ENCODE measurements at regions not wholly inside any gene's neighbourhood (a gene's known extent, or its start where the extent isn't known, plus 50 kb on each side); places are given as distances from the start of the nearest gene placed in this dataset.

- H3K4me2 ChIP-seq: no peak overlapping the region
- peaks cover 2% of the 10 kb centered on the region; the same call in 1 of the 2 replicates for H3K9me3 ChIP-seq
- no peak overlapping the region for H3K9ac ChIP-seq
- no peaks in the 10 kb centered on the region for H3K36me3 ChIP-seq
- TF ChIP-seq Cebpa-rat (IDR thresholded peaks at IDR 0.05): no peak
- no peaks in the 10 kb centered on the region for H3K27me3 ChIP-seq
- H4K20me1 ChIP-seq: no peaks in the 10 kb centered on the region
- no peak overlapping the region for H3K27ac ChIP-seq
- no peak overlapping the region for H3K4me3 ChIP-seq
- H3K4me1 ChIP-seq: no peaks in the 10 kb centered on the region
Measured at GRCh38 chr10:3969876-3970666, 185.1 kb upstream of the KLF6 start.

- TF ChIP-seq Cebpa-rat (IDR thresholded peaks at IDR 0.05): no peak
- H3K27me3 ChIP-seq: no peaks in the 10 kb centered on the region
Measured at GRCh38 chr10:3968727-3969126, 183.7 kb upstream of the KLF6 start.

GRCh38 chr10:3964516-3964915, 179.5 kb upstream of the KLF6 start:
- no peaks in the 10 kb centered on the region for H4K20me1 ChIP-seq
- no peak overlapping the region for H3K4me3 ChIP-seq
- no peak overlapping the region for H3K9ac ChIP-seq
- peaks cover 8% of the 10 kb centered on the region for H3K4me1 ChIP-seq
- no peak for TF ChIP-seq Cebpa-rat (IDR thresholded peaks at IDR 0.05)
- no peaks in the 10 kb centered on the region for H3K36me3 ChIP-seq
- no peaks in the 10 kb centered on the region for H3K27me3 ChIP-seq
- no peak overlapping the region for H3K4me2 ChIP-seq
- no peak overlapping the region for H3K27ac ChIP-seq
- no peaks in the 10 kb centered on the region for H3K9me3 ChIP-seq

More at GRCh38 chr10:3968727-3969126, 183.7 kb upstream of the KLF6 start:
- H3K9ac ChIP-seq: no peak overlapping the region
- H3K4me3 ChIP-seq: no peak overlapping the region
- H3K27ac ChIP-seq: no peak overlapping the region
- H3K4me1 ChIP-seq: no peaks in the 10 kb centered on the region
- no peaks in the 10 kb centered on the region for H3K36me3 ChIP-seq
- H3K9me3 ChIP-seq: no peaks in the 10 kb centered on the region
- H3K4me2 ChIP-seq: no peak overlapping the region
- H4K20me1 ChIP-seq: no peaks in the 10 kb centered on the region

GRCh38 chr10:3963191-3963673, 178.2 kb upstream of the KLF6 start:
- Histone ChIP-seq H3K36me3 (no peaks in the 10 kb centered on the region), H3K4me2 (no peak overlapping the region), H3K27ac (no peak overlapping the region), H3K4me3 (no peak overlapping the region), H3K9ac (no peak overlapping the region), H3K27me3 (no peaks in the 10 kb centered on the region), H4K20me1 (no peaks in the 10 kb centered on the region), H3K4me1 (peaks cover 11% of the 10 kb centered on the region), H3K9me3 (no peaks in the 10 kb centered on the region)
- no peak for TF ChIP-seq Cebpa-rat (IDR thresholded peaks at IDR 0.05)

- Histone ChIP-seq H3K4me3 (no peak overlapping the region), H4K20me1 (no peaks in the 10 kb centered on the region), H3K4me2 (no peak overlapping the region), H3K4me1 (peaks cover 11% of the 10 kb centered on the region), H3K27ac (no peak overlapping the region), H3K9ac (no peak overlapping the region), H3K36me3 (no peaks in the 10 kb centered on the region), H3K27me3 (no peaks in the 10 kb centered on the region), H3K9me3 (no peaks in the 10 kb centered on the region)
- TF ChIP-seq Cebpa-rat (IDR thresholded peaks at IDR 0.05): no peak
Measured at GRCh38 chr10:3961082-3961481, 176.1 kb upstream of the KLF6 start.

GRCh38 chr10:3960496-3960895, 175.5 kb upstream of the KLF6 start:
- no peak overlapping the region for H3K4me3 ChIP-seq
- no peak overlapping the region for H3K27ac ChIP-seq
- TF ChIP-seq Cebpa-rat (IDR thresholded peaks at IDR 0.05): no peak
- no peaks in the 10 kb centered on the region for H4K20me1 ChIP-seq
- peaks cover 11% of the 10 kb centered on the region for H3K4me1 ChIP-seq
- no peaks in the 10 kb centered on the region for H3K9me3 ChIP-seq
- H3K9ac ChIP-seq: no peak overlapping the region
- H3K4me2 ChIP-seq: no peak overlapping the region
- no peaks in the 10 kb centered on the region for H3K27me3 ChIP-seq
- no peaks in the 10 kb centered on the region for H3K36me3 ChIP-seq

- Histone ChIP-seq H3K27ac (no peak overlapping the region), H3K36me3 (no peaks in the 10 kb centered on the region), H3K9ac (no peak overlapping the region), H3K4me1 (peaks cover 11% of the 10 kb centered on the region), H3K4me2 (peak overlapping the region; percentile 8; the same call in 1 of the 2 replicates), H3K4me3 (no peak overlapping the region), H3K9me3 (no peaks in the 10 kb centered on the region), H4K20me1 (no peaks in the 10 kb centered on the region), H3K27me3 (no peaks in the 10 kb centered on the region)
- TF ChIP-seq Cebpa-rat (IDR thresholded peaks at IDR 0.05): no peak
Measured at GRCh38 chr10:3959370-3960325, 174.6 kb upstream of the KLF6 start.

- Histone ChIP-seq H3K27ac (no peak overlapping the region), H3K36me3 (no peaks in the 10 kb centered on the region), H4K20me1 (no peaks in the 10 kb centered on the region), H3K9me3 (no peaks in the 10 kb centered on the region), H3K4me1 (peaks cover 11% of the 10 kb centered on the region), H3K27me3 (no peaks in the 10 kb centered on the region), H3K9ac (no peak overlapping the region), H3K4me3 (no peak overlapping the region), H3K4me2 (no peak overlapping the region)
- TF ChIP-seq Cebpa-rat (IDR thresholded peaks at IDR 0.05): no peak
Measured at GRCh38 chr10:3958472-3958996, 173.5 kb upstream of the KLF6 start.

GRCh38 chr10:3955955-3956617, 171.1 kb upstream of the KLF6 start:
- Histone ChIP-seq H3K27me3 (no peaks in the 10 kb centered on the region), H4K20me1 (no peaks in the 10 kb centered on the region), H3K9me3 (no peaks in the 10 kb centered on the region), H3K36me3 (no peaks in the 10 kb centered on the region), H3K27ac (no peak overlapping the region), H3K4me2 (no peak overlapping the region), H3K4me1 (peaks cover 11% of the 10 kb centered on the region), H3K4me3 (no peak overlapping the region), H3K9ac (no peak overlapping the region)
- no peak for TF ChIP-seq Cebpa-rat (IDR thresholded peaks at IDR 0.05)
